HepG2 (cell line): ENCODE measurements at regions not wholly inside any gene's neighbourhood (a gene's known extent, or its start where the extent isn't known, plus 50 kb on each side); places are given as distances from the start of the nearest gene placed in this dataset.

ENCODE experiments used
- ATAC-seq: fragments of 200-7000 bp; cut with Tn5 transposase; 3 replicates; pipeline ENCODE4 v1.9.1; 2020; ENCODE audit warnings: mild to moderate bottlenecking, moderate library complexity
- BruUV-seq: library from RNA; stranded (reverse); fragments of 400-500 nt; replicated peaks from 2 replicates; lab custom pipeline; 2021; lab: Mats Ljungman, UMichigan
- CTCF ChIA-PET: fragments of 300-600 bp; formaldehyde crosslinking; extraction: SDS; loops from one replicate; lab custom pipeline; 2021; ENCODE audit warnings: low total read pairs, inconsistent platforms, low intra/inter-chr PET ratio; lab: Yijun Ruan, JAX
- POLR2A ChIA-PET: fragments of 350-600 bp; sonication (Branson Sonifier 250); formaldehyde crosslinking; loops from one replicate; lab custom pipeline; 2020; ENCODE audit warnings: antibody characterized with exemption, inconsistent platforms; lab: Yijun Ruan, JAX
- DNase-seq: peaks from one replicate; pipeline ENCODE4 v3.0.0-alpha.2; 2015; ENCODE audit warnings: low spot score
- FAIRE-seq: peaks from 3 replicates; lab custom pipeline; 2011; peaks lifted over from hg19 to GRCh38; lab: Jason Lieb, UNC
- H2AFZ ChIP-seq: one replicate; pipeline ENCODE4 v1.6.1; 2011; ENCODE audit warnings: low read length, inconsistent platforms
- H3K27ac ChIP-seq: fragments of 300-600 bp; 3 replicates; pipeline ENCODE4 v1.8.0; 2011; ENCODE audit warnings: mixed run types, mild to moderate bottlenecking, mixed read lengths, low read length, inconsistent platforms; ENCODE audit not compliant: insufficient read depth; ENCODE audit errors: extremely low read length
- H3K27me3 ChIP-seq, 2 experiments: fragments of 200-600 bp in 1 of 2; 2 replicates in 1 of 2; 3 replicates in 1 of 2; pipeline versions ENCODE4 v1.6.0 to v1.8.0; 2011; ENCODE audit warnings: low read length in 2 of 2, mild to moderate bottlenecking in 2 of 2, moderate library complexity in 2 of 2, inconsistent platforms in 1 of 2; ENCODE audit not compliant: insufficient read depth in 2 of 2, control insufficient read depth in 1 of 2
- H3K36me3 ChIP-seq, 2 experiments: fragments of 200-600 bp in 1 of 2; replicated peaks in 1 of 2; 2 replicates in 1 of 2; 3 replicates in 1 of 2; pipeline versions ENCODE4 v1.5.1 to v1.8.0; 2011; ENCODE audit warnings: low read length in 2 of 2, inconsistent platforms in 1 of 2; ENCODE audit not compliant: insufficient read depth in 2 of 2, control insufficient read depth in 1 of 2
- H3K4me1 ChIP-seq: 2 replicates; pipeline ENCODE4 v1.5.1; 2012; ENCODE audit warnings: low read length, inconsistent platforms; ENCODE audit not compliant: insufficient read depth
- H3K4me2 ChIP-seq: 2 replicates; pipeline ENCODE4 v1.6.0; 2011; ENCODE audit warnings: low read depth, low read length, inconsistent platforms
- H3K4me3 ChIP-seq, 3 experiments: fragments of 200-600 bp in 1 of 3; sonication (generic), shearing (Covaris generic) in 1 of 3; replicated peaks in 1 of 3; 2 replicates each; pipeline ENCODE4 v1.5.1; 2011 to 2016; ENCODE audit warnings: low read length in 3 of 3, inconsistent platforms in 2 of 3, low read depth in 2 of 3, mild to moderate bottlenecking in 2 of 3, control low read depth in 1 of 3, mixed read lengths in 1 of 3; ENCODE audit not compliant: insufficient read depth in 1 of 3
- H3K79me2 ChIP-seq: one replicate; pipeline ENCODE4 v1.6.1; 2011; ENCODE audit warnings: low read length, inconsistent platforms; ENCODE audit not compliant: insufficient read depth
- H3K9ac ChIP-seq: 2 replicates; pipeline ENCODE4 v1.6.0; 2011; ENCODE audit warnings: mild to moderate bottlenecking, low read depth, low read length, inconsistent platforms; ENCODE audit not compliant: insufficient read depth
- H3K9me3 ChIP-seq: 2 replicates; pipeline ENCODE4 v1.5.1; 2012; ENCODE audit warnings: mild to moderate bottlenecking, low read length
- H4K20me1 ChIP-seq: 2 replicates; pipeline ENCODE4 v1.6.0; 2011; ENCODE audit warnings: inconsistent platforms, mild to moderate bottlenecking, low read length, moderate library complexity; ENCODE audit not compliant: insufficient read depth
- BATF2 ChIP-seq: sonication (generic); formaldehyde crosslinking; IDR thresholded peaks from 2 replicates; pipeline ENCODE4 v1.8.0; 2022; ENCODE audit warnings: mild to moderate bottlenecking, missing genetic modification reagents, moderate library complexity
- CSRNP2 ChIP-seq: sonication (generic); formaldehyde crosslinking; conservative IDR thresholded peaks from 2 replicates; pipeline ENCODE4 v1.8.0; 2022; ENCODE audit warnings: low read depth, missing genetic modification reagents
- HMGXB4 ChIP-seq, 2 experiments: sonication (generic) in 1 of 2; formaldehyde crosslinking in 1 of 2; IDR thresholded peaks; 2 replicates each; pipeline versions ENCODE4 v1.4.0 to v1.6.1; 2018 to 2020; ENCODE audit warnings: missing genetic modification reagents in 2 of 2, borderline replicate concordance in 1 of 2, low read depth in 1 of 2, mild to moderate bottlenecking in 1 of 2, missing biosample characterization in 1 of 2
- MTA1 ChIP-seq: sonication (generic); formaldehyde crosslinking; IDR thresholded peaks from 2 replicates; pipeline ENCODE4 v1.4.0; 2020; ENCODE audit warnings: missing genetic modification reagents, mild to moderate bottlenecking, borderline replicate concordance
- PAWR ChIP-seq: sonication (generic); formaldehyde crosslinking; IDR thresholded peaks from 2 replicates; pipeline ENCODE4 v1.4.0; 2020; ENCODE audit warnings: missing genetic modification reagents, mild to moderate bottlenecking, borderline replicate concordance
- RFX1 ChIP-seq: fragments of 450-650 bp; IDR thresholded peaks from 2 replicates; pipeline ENCODE4 v1.6.1; 2017
- SMARCC2 ChIP-seq: fragments of 450-650 bp; IDR thresholded peaks from 2 replicates; pipeline ENCODE4 v1.6.1; 2017; ENCODE audit warnings: antibody characterized with exemption, mild to moderate bottlenecking
- YEATS4 ChIP-seq: sonication (generic); formaldehyde crosslinking; IDR thresholded peaks from 2 replicates; pipeline ENCODE4 v1.4.0; 2020; ENCODE audit warnings: missing genetic modification reagents, borderline replicate concordance
- ZBTB43 ChIP-seq: sonication (generic); formaldehyde crosslinking; conservative IDR thresholded peaks from 2 replicates; pipeline ENCODE4 v1.4.0; 2020; ENCODE audit warnings: missing genetic modification reagents
- ZBTB49 ChIP-seq: sonication (generic); formaldehyde crosslinking; IDR thresholded peaks from 2 replicates; pipeline ENCODE4 v1.4.0; 2020; ENCODE audit warnings: missing genetic modification reagents, borderline replicate concordance
- ZNF124 ChIP-seq: sonication (generic); formaldehyde crosslinking; IDR thresholded peaks from 2 replicates; pipeline ENCODE4 v1.4.0; 2020; ENCODE audit warnings: missing genetic modification reagents
- ZNF7 ChIP-seq: IDR thresholded peaks from 2 replicates; pipeline ENCODE4 v1.6.1; 2016; ENCODE audit warnings: missing biosample characterization, missing genetic modification reagents
- ZNF740 ChIP-seq: sonication (generic); formaldehyde crosslinking; IDR thresholded peaks from 2 replicates; pipeline ENCODE4 v1.4.0; 2020; ENCODE audit warnings: missing genetic modification reagents
- WGBS: methylation state at CpG from one replicate; pipeline ENCODE4 v1.1.6; 2017; ENCODE audit warnings: low lambda C conversion rate; 5-methylcytosine and 5-hydroxymethylcytosine counted together
- in situ Hi-C: cut with HindIII; loops from 2 replicates; pipeline ENCODE4 v1.10.0; 2017; ENCODE audit warnings: low pct_unique_long_range_greater_than_20kb; ENCODE audit not compliant: extremely low pct_ligation_motif_present
- intact Hi-C: fragments of 100-400 bp; cut with micrococcal nuclease; formaldehyde crosslinking; loops from one replicate; pipeline ENCODE4 v1.10.0; 2022; ENCODE audit not compliant: unreplicated experiment

GRCh38 chr4:24237709-24238108 lies 346.6 kb downstream of the DHX15 start (continued):
- TF ChIP-seq MTA1: no peak
- no peak for TF ChIP-seq SMARCC2
- no peak for TF ChIP-seq ZNF124 (CRISPR knock-in tag)

- Histone ChIP-seq H3K9ac (no peak overlapping the region), H3K4me1 (no peaks in the 10 kb centered on the region), H3K79me2 (no peaks in the 10 kb centered on the region), H3K4me2 (no peak overlapping the region), H3K4me3 (no peak overlapping the region), H4K20me1 (no peaks in the 10 kb centered on the region), H3K27ac (no peak overlapping the region), H2AFZ (no peak overlapping the region), H3K36me3 (no peaks in the 10 kb centered on the region), H3K9me3 (no peaks in the 10 kb centered on the region), H3K27me3 (no peaks in the 10 kb centered on the region; a peak in 1 of 5 replicates)
- DNase-seq (no peak), FAIRE-seq (no peak), ATAC-seq (no peak)
- 30% methylated on average over 3 of the region's 3 CpGs for WGBS
- CTCF ChIA-PET: no interaction called here
- POLR2A ChIA-PET: no interaction called here
- intact Hi-C loops (no loop called here), in situ Hi-C loops (no loop called here)
- BruUV-seq: no TSS peak
- TF ChIP-seq ZNF7 (CRISPR knock-in tag) (no peak), ZBTB43 (CRISPR knock-in tag) (no peak), HMGXB4 (CRISPR knock-in tag; IDR thresholded peaks at IDR 0.05; ENCODE audit: borderline replicate concordance in 1 of 2, low read depth in 1 of 2) (no peak), ZBTB49 (CRISPR knock-in tag) (no peak), BATF2 (no peak), RFX1 (no peak), PAWR (CRISPR knock-in tag) (no peak), ZNF740 (CRISPR knock-in tag) (no peak), YEATS4 (no peak), MTA1 (no peak), CSRNP2 (CRISPR knock-in tag) (no peak)
Measured at GRCh38 chr4:24236532-24236931, 346.7 kb upstream of the PPARGC1A start.
